ENCODE measurements at regions not wholly inside any gene's neighbourhood (a gene's known extent, or its start where the extent isn't known, plus 50 kb on each side); places are given as distances from the start of the nearest gene placed in this dataset.

GRCh38 chr5:167639766-167640165 is 651.7 kb upstream of the WWC1 start:
- no peak for TF ChIP-seq CTCF (IDR thresholded peaks at IDR 0.05; ENCODE audit: poor library complexity)
- TF ChIP-seq EZH2 (IDR thresholded peaks at IDR 0.05; ENCODE audit: borderline replicate concordance) = no peak
- TF ChIP-seq EZH2phosphoT487 (IDR thresholded peaks at IDR 0.05; ENCODE audit: low read depth, severe bottlenecking, unreplicated experiment) = no peak

Data from hepatocyte (in vitro differentiated cells).